ENCODE measurements at regions not wholly inside any gene's neighbourhood (a gene's known extent, or its start where the extent isn't known, plus 50 kb on each side); places are given as distances from the start of the nearest gene placed in this dataset.
"Not testable (repeated sequence)": the region's sequence is repeated elsewhere in the genome, so short reads cannot be mapped to it uniquely, and the experiment has no call there.

DNA sequence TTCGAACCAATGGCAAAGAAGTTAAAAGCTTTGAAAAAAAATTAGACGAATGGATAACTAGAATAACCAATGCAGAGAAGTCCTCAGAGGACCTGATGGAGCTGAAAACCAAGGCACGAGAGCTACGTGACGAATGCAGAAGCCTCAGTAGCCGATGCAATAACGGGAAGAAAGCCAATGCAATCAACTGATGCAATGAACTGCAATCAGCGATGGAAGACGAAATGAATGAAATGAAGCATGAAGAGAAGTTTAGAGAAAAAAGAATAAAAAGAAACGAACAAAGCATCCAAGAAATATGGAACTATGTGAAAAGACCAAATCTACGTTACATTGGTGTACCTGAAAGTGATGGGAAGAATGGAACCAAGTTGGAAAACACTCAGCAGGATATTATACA, 52.6 kb upstream of the MRPS30 start:
- not testable (repeated sequence) for H2AFZ ChIP-seq (ENCODE audit: low read depth, low read length); H3K4me2 ChIP-seq (ENCODE audit: low read length); FAIRE-seq; H3K36me3 ChIP-seq (ENCODE audit: insufficient read depth, low read length); H3K79me2 ChIP-seq (ENCODE audit: insufficient read depth, low read length); H3K4me3 Mint-ChIP-seq (ENCODE audit: unreplicated experiment); H3K4me1 Mint-ChIP-seq (ENCODE audit: low read depth, unreplicated experiment); H3K27me3 ChIP-seq (ENCODE audit: insufficient read depth, low read length); DNase-seq (ENCODE audit: low read depth); H3K36me3 Mint-ChIP-seq (ENCODE audit: low read depth, unreplicated experiment); H3K27ac Mint-ChIP-seq (ENCODE audit: unreplicated experiment); H3K9me3 ChIP-seq (ENCODE audit: insufficient read depth, low read depth, low read length); H3K4me3 ChIP-seq (ENCODE audit: insufficient read depth, low read depth, low read length); H3K4me1 ChIP-seq (ENCODE audit: insufficient read depth, low read length); H4K20me1 ChIP-seq (ENCODE audit: insufficient read depth, low read length); H3K9ac ChIP-seq (ENCODE audit: low read length); H3K27me3 Mint-ChIP-seq (ENCODE audit: low read depth, unreplicated experiment); H3K27ac ChIP-seq (ENCODE audit: low read depth, low read length); H3K9me3 Mint-ChIP-seq (ENCODE audit: unreplicated experiment)

DNA sequence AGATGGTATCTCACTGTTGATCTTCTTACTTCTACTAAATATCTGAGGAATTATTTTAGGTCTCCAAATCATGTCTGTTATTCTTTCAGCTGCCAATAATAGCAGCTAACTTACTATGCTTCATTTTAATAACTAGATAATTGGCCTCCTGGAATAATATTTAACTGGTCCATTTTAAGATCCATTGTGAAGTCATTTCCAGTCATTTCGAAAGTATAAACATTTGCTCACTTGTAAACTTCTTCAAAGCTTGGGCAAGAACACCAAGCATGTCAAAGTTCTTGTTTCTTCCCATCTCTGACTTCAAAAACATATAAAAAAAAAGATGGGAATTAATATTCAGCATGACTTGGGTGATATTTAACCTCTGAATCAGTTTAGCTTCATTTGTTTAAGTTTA, 61.4 kb upstream of the MRPS30 start:
- H3K4me2 ChIP-seq (ENCODE audit: low read length), result no peak overlapping the region
- H3K79me2 ChIP-seq (ENCODE audit: insufficient read depth, low read length), result no peaks in the 10 kb centered on the region
- no peaks in the 10 kb centered on the region for H3K36me3 Mint-ChIP-seq (ENCODE audit: low read depth, unreplicated experiment)
- FAIRE-seq, result no peak
- H3K9me3 Mint-ChIP-seq (ENCODE audit: unreplicated experiment), result peaks cover 2% of the 10 kb centered on the region
- no peak overlapping the region for H3K27ac ChIP-seq (ENCODE audit: low read depth, low read length)
- no peaks in the 10 kb centered on the region for H3K4me1 ChIP-seq (ENCODE audit: insufficient read depth, low read length)
- no peaks in the 10 kb centered on the region for H3K27me3 ChIP-seq (ENCODE audit: insufficient read depth, low read length)
- H3K27ac Mint-ChIP-seq (ENCODE audit: unreplicated experiment), result no peak overlapping the region
- H3K27me3 Mint-ChIP-seq (ENCODE audit: low read depth, unreplicated experiment), result no peaks in the 10 kb centered on the region
- H3K36me3 ChIP-seq (ENCODE audit: insufficient read depth, low read length), result no peaks in the 10 kb centered on the region
- H3K4me1 Mint-ChIP-seq (ENCODE audit: low read depth, unreplicated experiment), result no peaks in the 10 kb centered on the region
- no peak overlapping the region for H2AFZ ChIP-seq (ENCODE audit: low read depth, low read length)
- no peak overlapping the region for H3K4me3 ChIP-seq (ENCODE audit: insufficient read depth, low read depth, low read length)
- H3K4me3 Mint-ChIP-seq (ENCODE audit: unreplicated experiment), result no peak overlapping the region
- no peak overlapping the region for H3K9ac ChIP-seq (ENCODE audit: low read length)
- no peak for DNase-seq (ENCODE audit: low read depth)
- no peak for TF ChIP-seq EZH2 (IDR thresholded peaks at IDR 0.05; ENCODE audit: insufficient read depth, low read length)
- TF ChIP-seq, protein P1, sequence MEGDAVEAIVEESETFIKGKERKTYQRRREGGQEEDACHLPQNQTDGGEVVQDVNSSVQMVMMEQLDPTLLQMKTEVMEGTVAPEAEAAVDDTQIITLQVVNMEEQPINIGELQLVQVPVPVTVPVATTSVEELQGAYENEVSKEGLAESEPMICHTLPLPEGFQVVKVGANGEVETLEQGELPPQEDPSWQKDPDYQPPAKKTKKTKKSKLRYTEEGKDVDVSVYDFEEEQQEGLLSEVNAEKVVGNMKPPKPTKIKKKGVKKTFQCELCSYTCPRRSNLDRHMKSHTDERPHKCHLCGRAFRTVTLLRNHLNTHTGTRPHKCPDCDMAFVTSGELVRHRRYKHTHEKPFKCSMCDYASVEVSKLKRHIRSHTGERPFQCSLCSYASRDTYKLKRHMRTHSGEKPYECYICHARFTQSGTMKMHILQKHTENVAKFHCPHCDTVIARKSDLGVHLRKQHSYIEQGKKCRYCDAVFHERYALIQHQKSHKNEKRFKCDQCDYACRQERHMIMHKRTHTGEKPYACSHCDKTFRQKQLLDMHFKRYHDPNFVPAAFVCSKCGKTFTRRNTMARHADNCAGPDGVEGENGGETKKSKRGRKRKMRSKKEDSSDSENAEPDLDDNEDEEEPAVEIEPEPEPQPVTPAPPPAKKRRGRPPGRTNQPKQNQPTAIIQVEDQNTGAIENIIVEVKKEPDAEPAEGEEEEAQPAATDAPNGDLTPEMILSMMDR (IDR thresholded peaks at IDR 0.05; ENCODE audit: insufficient read depth, low read depth, low read length), result no peak
- H3K9me3 ChIP-seq (ENCODE audit: insufficient read depth, low read depth, low read length), result peaks cover 2% of the 10 kb centered on the region
- H4K20me1 ChIP-seq (ENCODE audit: insufficient read depth, low read length), result no peaks in the 10 kb centered on the region

DNA sequence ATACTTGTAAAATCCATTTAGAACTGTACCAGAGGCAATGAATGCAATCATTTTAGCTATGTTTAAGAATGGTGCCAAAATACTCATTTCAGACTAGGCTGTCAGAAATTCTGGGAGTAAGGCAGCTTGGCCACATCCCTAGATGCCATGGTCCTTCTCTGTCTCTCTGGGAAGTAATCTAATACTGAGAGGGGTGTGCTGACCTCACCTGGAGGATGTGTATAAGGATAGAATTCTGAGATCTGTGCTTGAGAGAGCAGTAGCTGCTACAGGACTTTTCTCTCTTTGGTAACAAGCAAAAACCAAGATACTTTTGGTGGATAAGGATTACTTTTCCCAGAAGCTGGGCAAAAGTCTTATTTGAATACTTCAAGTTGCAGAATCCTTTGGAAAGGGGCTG, 68.1 kb upstream of the MRPS30 start:
- Mint-ChIP-seq H3K27me3 (ENCODE audit: low read depth, unreplicated experiment) (no peaks in the 10 kb centered on the region), H3K36me3 (ENCODE audit: low read depth, unreplicated experiment) (no peaks in the 10 kb centered on the region), H3K4me3 (ENCODE audit: unreplicated experiment) (no peak overlapping the region), H3K9me3 (ENCODE audit: unreplicated experiment) (no peaks in the 10 kb centered on the region), H3K4me1 (ENCODE audit: low read depth, unreplicated experiment) (no peaks in the 10 kb centered on the region), H3K27ac (ENCODE audit: unreplicated experiment) (no peak overlapping the region)
- Histone ChIP-seq H3K4me2 (ENCODE audit: low read length) (no peak overlapping the region), H3K9me3 (ENCODE audit: insufficient read depth, low read depth, low read length) (no peaks in the 10 kb centered on the region), H4K20me1 (ENCODE audit: insufficient read depth, low read length) (no peaks in the 10 kb centered on the region), H2AFZ (ENCODE audit: low read depth, low read length) (no peak overlapping the region), H3K27ac (ENCODE audit: low read depth, low read length) (no peak overlapping the region), H3K4me1 (ENCODE audit: insufficient read depth, low read length) (no peaks in the 10 kb centered on the region), H3K4me3 (ENCODE audit: insufficient read depth, low read depth, low read length) (no peak overlapping the region), H3K27me3 (ENCODE audit: insufficient read depth, low read length) (no peaks in the 10 kb centered on the region), H3K79me2 (ENCODE audit: insufficient read depth, low read length) (no peaks in the 10 kb centered on the region), H3K36me3 (ENCODE audit: insufficient read depth, low read length) (no peaks in the 10 kb centered on the region), H3K9ac (ENCODE audit: low read length) (no peak overlapping the region)
- DNase-seq (ENCODE audit: low read depth), result no peak
- no peak for FAIRE-seq
- TF ChIP-seq EZH2 (IDR thresholded peaks at IDR 0.05; ENCODE audit: insufficient read depth, low read length), result no peak
- TF ChIP-seq, protein P1 (IDR thresholded peaks at IDR 0.05; ENCODE audit: insufficient read depth, low read depth, low read length), result no peak

All from astrocyte (in vitro differentiated cells and primary cell).